Brain pericyte (primary cell): ENCODE measurements at regions not wholly inside any gene's neighbourhood (a gene's known extent, or its start where the extent isn't known, plus 50 kb on each side); places are given as distances from the start of the nearest gene placed in this dataset.
"Not testable (repeated sequence)": the region's sequence is repeated elsewhere in the genome, so short reads cannot be mapped to it uniquely, and the experiment has no call there.

Experiments
- DNase-seq: peaks from one replicate; pipeline ENCODE4 v3.0.0-alpha.2; 2012; ENCODE audit warnings: low read depth, low spot score

DNA sequence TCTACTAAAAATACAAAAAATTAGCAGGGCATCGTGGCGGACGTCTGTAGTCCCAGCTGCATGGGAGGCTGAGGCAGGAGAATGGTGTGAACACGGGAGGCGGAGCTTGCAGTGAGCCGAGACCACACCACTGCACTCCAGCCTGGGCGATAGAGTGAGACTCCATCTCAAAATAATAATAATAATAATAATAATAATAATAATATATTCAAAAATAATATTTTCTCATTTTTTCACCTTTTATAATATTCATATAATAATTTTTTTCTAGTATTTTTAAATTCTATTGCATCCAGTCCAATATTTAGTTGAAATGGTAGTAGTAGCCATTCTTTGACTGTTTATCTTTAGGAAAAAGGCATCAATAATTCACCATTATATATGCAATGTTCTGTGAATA, 1767.7 kb upstream of the ACO1 start:
- DNase-seq, result not testable (repeated sequence)

DNA sequence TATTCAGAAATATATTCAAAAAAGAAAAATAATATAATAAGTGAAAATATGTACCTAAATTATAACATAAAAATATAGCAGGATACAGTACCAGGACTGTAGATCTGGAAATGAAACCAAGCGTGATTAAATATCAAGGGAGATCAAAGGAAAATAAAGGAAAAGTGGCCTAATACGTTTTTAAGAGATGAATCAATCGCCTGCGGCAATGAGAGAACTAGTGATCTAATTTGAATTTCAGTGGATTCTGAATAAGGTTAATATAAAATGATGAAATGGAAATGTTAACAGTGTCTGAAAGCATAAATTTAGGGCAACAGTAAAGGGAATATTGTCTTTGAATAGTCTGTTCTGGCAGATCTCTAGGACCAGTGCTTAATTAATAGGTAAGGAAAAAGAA, 1761.9 kb upstream of the ACO1 start:
- DNase-seq, result no peak

DNA sequence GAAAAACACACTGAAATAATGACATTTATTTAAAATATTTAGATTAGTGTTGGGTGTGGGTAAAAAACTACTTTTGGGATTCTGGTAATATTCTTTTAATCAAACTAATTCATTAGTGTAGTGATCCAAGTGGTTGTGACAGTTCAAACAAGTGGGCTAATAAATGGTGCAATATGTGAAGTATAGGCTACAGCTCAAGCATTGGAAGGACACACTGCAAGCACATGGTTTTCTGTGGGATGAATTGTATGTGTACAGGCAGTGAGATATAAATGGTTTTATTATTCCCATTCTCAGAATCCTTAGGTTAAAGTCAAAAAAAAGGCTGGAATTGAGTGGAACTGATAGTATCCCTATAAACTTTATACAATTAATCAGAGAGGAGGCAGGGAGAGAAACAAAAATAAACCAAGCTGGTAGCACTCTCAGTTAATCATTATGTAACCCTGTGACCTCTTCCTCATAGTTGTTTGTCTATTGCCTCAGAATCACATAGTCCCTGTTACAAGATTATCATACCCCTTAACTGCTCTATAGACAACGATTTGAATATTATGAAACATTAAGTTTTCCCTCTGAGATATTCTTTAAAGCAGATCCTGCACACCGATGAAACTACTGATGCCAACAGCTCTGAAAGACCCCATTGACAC, 1755.4 kb upstream of the ACO1 start:
- no peak for DNase-seq

DNA sequence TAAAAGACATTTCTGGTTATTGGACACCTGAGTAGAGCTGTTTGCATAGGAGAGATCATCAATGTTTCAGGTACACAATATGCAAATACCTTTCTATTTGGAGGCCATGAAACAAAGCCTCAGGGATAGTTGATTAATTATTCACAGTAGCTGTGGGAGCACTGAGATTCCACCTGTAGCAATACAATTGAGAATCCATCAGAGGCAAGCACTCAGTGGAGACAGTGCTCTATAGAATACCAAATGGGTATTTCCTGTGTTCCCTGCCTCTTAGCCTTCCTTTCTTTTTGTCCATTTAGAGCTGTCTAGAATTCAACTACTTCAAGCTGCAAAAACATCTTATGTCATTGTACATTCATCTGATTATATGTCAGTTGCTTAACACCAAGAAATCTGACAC, 1754.0 kb upstream of the ACO1 start:
- DNase-seq, result no peak

DNA sequence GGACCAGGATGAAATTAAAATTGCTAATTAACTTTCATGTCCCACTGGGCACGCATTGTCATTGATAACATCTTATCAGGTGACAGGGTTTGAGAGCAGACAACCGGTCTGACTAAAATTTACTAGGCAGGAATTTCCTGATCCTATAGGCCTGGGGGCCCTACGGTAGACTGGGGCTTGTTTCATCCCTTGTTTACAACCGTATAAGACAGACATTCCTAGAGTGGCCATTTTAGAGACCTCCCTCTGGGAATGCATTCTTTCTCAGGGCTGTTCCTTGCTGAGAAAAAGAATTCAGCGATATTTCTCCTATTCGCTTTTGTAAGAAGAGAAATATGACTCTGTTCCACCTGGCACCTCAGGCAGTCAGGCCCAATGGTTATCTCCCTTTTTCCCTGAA, 1737.8 kb upstream of the ACO1 start:
- DNase-seq, result not testable (repeated sequence)

DNA sequence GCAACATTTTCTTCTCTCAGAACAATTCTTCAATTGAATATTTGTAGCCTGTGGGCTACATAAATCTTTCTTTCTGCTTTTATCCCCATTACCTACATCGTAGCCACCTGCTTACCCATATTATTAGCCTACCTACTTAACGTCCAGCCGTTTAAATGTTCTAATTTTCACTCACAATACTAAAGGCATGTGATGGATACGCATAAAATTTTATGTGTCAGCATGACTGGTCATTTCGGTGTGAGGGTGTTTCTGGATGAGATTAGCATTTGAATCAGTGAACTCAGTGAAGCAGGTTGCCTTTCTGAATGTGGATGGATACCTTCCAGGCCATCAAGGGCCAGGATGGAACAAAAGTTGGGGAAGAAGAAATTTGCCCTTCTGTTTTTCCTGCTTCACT, 1722.5 kb upstream of the ACO1 start:
- DNase-seq, result no peak

DNA sequence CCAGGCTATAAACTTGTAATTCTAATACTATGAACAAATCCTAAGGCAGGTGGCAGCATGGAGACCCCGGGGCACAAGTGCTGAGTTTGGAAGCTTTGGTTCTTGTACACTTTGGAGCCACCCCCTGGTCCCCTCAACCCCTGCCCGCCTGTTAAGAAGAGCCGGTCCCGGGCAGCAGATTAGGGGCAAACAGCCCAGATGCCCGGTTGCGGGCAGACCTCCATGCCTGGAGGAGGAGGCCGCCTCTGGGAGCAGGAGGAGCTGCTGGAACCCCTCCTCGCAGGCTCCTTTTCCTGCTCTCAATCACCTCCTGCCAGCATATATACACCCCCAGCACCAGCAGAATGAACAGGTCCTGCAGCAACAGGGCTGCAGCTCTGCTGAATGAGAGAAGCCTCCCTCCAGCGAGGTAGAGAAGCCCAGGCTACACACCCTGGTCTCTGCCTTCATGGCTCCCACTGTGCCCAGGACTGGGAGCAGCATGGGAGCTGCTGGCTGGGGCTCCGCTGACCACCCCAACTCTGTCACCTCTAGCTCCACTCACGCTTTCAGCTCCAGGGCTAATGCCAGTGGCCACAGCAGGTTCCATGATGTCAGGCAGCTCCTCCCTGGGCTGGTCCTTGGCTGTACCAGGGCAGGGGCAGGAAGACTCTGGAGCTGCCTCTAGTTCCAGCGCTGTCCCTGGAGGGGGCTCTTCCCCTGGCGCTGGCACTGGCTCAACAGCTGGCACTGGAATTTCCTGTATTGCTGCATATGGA, 1713.5 kb upstream of the ACO1 start:
- no peak for DNase-seq

DNA sequence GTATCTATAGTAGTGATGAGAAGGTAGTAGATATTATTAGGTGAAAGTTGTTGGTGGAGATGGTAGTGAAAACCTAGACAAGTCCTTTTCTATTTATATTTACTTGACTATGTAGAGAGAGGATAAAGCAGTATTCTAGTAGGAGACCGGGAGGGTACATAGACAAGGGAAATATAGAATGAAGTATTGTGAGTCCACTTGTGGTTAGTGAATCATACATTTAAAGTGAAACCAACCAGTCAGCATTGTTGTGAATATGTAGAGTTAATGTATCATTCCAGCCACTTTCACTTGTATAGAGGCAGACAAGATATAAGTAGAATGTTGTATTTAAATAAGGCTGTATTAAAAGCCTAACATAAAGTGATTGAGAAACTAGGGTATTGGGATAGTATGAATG, 1711.3 kb upstream of the ACO1 start:
- DNase-seq, result no peak

DNA sequence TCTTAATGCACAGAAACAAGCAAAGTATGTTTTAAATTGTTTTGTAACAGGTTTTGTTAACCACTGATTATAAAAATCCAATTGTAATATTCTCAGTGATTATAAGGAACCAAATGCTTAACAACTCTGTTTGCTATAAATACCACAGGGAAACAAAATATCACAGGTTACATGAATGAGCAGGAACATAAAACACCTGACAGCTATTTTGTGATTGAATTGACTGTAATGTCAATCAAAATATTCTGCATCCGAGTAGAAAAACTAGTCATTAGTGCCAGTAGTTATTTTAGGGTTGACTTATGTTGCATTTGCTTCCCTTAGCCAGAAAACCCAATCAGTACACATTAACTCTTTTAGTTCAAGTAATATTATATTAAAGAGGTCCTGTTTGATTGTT, 1707.8 kb upstream of the ACO1 start:
- no peak for DNase-seq

DNA sequence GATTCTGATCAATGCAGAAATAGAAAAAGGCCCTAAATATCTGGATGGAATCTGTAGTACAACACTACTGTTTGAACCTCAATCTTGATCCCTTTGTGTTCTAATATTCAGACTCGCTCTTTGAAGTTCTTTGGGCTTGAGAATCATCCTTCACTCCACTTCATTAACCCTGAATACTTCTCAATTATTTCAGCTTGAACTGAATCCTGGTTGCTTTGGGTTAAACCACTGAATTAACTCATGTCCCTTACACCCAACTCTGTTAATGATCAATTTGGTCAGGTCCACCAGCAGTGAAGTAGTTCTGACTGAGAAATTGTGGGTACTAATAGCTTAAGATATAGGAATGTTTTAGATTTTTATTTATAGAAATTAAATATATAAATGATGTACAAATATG, 1707.2 kb upstream of the ACO1 start:
- no peak for DNase-seq

DNA sequence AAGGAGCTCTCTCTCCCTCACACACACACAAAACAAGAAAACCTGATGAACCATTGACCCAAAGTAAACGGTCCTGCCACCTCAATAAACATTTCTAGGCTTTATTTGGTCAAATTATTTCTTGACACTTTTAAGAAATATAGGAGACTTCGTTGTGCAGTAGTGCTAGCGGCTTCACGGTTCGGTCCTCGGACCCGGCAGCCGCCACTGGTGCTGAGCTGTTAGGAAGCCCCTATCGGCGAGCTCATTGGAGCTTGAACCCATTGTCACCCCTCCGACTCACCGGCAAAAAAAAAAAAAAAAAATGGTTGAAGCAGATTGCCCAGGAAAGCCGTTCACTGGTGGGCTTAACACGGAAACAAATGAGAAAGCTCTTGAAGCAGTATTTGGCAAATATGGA, 1695.6 kb upstream of the ACO1 start:
- no peak for DNase-seq

DNA sequence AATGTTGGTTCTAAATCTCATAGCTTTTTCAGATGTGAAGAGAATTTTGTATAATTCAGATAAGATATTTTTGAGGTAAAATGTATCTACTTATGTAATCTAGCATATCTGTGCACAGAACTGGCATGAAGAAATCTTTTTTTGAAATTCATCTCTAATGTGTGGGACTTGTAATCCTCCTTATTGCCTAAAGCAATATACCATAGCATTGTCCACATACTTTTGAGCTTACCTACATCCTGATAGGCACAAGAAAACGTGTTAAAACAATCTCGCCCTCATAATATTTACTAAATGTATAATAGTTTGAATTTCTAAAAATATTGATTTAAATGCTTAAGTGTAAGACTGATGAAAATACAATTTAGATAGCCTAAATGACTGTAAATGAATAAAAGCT, 1686.5 kb upstream of the ACO1 start:
- no peak for DNase-seq

DNA sequence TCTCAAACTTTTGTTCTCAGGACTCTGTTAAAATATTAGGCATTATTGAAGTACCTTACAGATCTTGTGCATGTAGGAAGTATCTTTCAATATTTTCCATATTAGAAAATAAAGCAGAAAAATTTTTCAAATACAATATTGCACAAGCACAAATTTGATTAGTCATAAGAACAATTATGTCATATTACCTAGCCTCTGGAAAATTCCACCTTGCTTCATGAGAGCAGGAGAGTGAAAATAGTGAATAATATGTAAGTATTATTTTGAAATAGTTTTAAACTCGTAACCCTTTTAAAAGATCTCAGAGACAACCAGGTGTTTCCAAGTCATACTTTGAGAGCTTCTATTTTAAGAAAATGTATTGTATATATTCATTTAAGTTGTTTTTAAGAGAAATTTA, 1672.9 kb upstream of the ACO1 start:
- DNase-seq, result no peak

DNA sequence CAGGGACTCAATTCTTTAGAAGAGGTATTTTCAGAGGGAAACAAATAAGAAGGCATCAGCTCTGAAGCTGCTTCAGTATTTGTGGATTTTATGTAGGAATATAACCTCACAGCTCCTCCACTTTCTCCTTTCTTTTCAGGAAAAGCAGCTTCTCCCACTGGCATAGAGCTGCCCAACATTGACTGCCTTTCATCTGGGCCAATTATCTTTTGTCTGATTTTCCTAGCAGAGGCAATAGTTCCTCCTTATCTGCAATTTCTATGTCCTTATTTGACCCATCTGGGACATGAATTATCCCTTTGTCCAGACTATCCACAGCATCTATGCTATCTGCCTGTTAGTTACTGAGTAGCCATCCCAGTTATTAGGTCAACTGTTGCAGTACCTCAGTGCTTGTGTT, 1671.2 kb upstream of the ACO1 start:
- no peak for DNase-seq

DNA sequence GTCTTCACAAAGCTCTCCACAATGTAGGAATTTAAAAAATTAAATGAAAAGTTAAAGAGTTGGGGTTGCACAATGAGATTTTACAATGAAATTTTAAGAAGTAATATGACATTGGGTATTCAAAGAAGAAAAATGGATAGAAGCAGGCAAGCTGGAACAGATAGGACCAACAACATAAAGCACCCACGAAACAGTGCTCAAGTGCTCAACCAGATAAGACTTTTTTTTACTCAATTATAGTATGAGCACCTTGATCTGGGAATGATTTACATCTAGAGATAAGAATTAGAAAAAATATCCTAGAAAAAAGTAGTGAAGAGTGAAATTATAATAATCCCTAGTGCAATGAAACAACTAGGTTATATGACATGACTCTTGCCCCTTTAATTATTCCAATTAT, 1670.1 kb upstream of the ACO1 start:
- DNase-seq, result no peak

DNA sequence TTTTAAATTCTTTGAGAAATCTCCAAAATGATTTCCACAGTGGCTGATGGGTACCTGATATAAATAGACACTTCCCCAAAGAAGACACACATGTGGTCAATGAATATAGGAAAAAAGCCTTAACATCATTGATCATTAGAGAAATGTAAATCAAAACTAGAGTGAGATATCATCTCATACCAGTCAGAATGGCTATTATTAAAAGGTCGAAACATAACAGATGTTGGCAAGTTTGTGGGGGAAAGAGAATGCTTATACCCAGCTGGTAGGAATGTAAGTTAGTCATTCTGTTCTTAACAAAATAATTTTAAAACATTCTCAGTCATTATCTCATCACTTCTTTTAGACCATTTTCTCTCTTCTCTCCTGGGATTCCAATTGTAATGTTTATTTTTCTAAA, 1666.0 kb upstream of the ACO1 start:
- DNase-seq, result no peak

DNA sequence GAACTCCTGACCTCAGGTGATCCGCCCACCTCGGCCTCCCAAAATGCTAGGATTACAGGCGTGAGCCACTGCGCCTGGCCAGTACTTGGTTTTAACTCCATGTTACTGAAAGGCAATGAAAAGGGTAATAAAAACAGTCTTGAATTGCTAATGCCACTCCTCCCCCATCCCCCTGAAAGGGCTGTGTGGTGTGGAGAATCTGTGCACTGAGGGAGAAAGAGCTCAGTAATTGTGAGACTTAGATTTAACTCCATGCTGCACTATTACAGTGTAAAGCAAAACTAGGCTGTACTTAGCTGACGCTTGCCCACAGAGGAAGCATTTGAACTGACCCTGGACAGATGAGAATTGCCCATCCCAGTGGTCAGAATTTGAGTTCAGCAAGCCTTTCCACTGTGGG, 1662.4 kb upstream of the ACO1 start:
- DNase-seq, result no peak

DNA sequence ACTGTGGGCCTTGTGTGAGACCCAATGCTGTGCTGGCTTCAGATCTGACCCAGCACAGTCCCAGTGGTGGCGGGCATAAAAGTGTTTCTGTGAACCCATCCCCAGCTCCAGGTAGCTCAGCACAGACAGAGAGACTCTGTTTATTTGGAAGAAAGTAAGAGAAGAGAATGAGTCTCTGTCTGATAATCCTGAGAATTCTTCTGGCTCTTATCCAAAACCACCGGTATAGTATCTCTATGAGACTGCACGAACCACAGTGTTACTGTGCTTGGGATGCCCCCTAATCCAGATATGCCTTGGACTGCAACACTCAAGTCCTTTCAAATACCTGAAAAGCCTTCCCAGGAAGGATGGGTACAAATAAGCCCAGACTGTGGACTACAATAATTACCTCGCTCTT, 1660.8 kb upstream of the ACO1 start:
- DNase-seq, result no peak

DNA sequence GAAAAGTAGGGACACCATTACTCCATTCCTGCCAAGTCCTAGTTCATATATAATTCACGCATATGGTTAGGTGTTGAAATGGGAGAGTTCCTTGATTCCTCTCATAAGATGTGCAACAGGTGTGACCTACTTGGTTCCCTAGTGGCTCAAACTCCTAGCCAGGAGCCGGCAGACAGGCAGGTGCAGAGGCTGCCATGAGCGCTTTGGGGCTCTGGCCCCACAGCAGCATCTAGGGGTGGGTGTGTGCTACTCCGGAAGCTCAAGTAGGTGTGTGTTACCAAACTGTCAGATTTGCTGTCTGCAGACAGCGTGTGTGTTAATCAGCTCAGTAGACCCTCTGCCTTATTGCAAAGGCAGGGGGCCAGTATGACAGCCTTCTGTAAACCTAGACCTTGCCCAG, 1652.4 kb upstream of the ACO1 start:
- DNase-seq, result no peak

DNA sequence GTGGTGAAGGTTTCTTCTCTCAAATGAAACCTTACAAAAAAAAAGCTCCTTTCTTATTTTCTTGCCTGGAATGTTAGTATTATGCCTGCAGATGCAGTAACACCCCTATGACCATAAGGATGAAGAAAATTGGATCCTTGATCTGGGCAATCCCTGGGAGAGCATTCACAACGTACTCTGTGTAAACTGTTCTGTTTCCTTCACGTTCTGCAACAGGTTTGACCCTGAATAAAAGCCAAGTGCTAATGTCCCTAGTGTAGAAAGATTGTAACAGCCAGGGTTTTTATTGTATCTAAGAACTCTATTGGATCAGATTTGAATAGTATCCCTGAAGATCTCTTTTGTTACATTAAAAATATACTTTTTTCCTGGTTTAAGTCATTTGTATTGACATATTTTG, 1639.6 kb upstream of the ACO1 start:
- no peak for DNase-seq

DNA sequence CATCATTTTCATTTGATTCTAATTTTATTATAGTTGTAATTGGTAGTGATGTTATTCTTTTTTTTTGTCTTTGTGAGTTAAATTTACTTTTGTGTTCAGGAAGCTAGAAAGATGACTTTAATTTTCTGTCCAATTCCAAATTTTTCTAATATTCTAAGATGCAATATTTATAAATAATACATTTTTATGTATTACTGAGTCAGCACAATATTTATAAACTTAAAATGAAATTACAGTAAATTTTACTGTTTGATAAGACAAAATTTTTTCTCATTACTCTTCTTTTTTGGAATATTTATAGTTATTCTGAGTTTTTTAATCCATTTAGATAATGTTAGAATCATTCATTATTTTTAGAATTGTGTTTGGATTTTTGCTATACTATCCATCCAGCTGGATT, 1637.9 kb upstream of the ACO1 start:
- no peak for DNase-seq

DNA sequence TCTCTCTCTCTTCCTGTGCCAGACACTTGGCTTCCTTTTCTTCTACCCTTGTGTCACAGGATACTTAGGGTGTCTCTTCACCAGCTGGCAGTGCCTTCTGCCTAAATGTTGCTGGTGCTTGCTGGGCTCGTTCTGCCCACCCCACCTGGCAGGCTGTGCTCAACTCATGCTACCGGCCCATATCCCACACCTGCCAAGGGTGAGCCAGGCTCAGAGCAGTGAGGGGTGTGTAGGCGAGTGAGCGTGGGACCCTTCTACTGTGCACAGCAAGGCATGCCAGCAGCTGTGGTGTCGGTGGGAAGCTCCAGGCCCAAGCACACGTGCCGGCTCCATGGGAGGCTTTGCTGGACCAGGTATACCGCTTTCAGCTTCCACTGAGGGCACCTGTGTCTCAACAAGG, 1626.7 kb upstream of the ACO1 start:
- no peak for DNase-seq

DNA sequence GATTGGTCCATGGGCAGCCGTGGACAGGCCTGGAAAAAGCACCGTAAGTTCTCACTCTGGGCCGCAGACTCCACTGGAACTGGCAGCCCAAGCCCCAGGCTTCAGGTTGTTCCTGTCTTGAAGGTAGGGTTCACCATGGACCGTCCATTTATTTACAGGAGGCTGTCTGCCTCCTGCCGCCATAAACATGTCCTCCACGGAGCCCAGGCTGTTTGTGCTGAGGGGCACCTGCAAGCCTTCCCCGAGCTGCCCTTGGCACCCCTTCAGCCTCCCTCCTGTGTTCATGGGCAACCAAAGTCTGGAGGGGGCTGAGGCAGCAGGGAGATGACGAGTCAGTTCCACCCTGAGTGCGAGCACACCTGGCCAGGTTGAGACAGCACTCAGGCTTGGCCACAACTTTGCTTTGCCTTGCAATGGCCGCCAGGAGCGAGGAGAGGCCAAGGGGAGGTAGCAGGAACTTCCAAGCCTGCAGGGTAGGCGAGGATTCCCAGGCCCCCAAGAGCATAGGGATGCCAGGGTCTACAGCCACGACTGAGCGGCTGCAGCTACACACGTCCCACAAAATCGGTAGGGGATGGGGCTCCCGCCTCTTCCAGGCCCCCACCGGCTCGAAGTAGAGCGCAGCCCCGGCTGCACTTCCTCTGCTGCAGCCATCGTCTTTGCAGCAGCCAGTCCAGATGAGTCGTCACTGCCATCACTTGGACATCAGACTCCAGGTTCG, 1625.6 kb upstream of the ACO1 start:
- DNase-seq, result no peak
